B cell (primary cell): ENCODE measurements at regions not wholly inside any gene's neighbourhood (a gene's known extent, or its start where the extent isn't known, plus 50 kb on each side); places are given as distances from the start of the nearest gene placed in this dataset.

Experiments
- ATAC-seq: fragments of 200-7000 bp; cut with Tn5 transposase; one replicate; pipeline ENCODE4 v1.10.0; 2021; ENCODE audit warnings: low read depth, mild to moderate bottlenecking, moderate number of reproducible peaks, moderate library complexity
- CTCF ChIA-PET: fragments of 350-600 bp; sonication (Branson Sonifier 250); formaldehyde crosslinking; loops from one replicate; lab custom pipeline; 2021; ENCODE audit warnings: antibody characterized with exemption, inconsistent platforms; lab: Charles Lee
- POLR2A ChIA-PET: fragments of 350-600 bp; sonication (Branson Sonifier 250); formaldehyde crosslinking; loops from one replicate; lab custom pipeline; 2021; ENCODE audit warnings: antibody characterized with exemption; lab: Charles Lee
- DNase-seq: peaks from one replicate; pipeline ENCODE4 v3.0.0; 2013
- H2AFZ ChIP-seq: 2 replicates; pipeline ENCODE4 v1.6.1; 2012; ENCODE audit warnings: mild to moderate bottlenecking, low read depth, low read length; ENCODE audit not compliant: insufficient read depth, poor library complexity, severe bottlenecking
- H3K27ac ChIP-seq, 2 donors: 1 replicate in 1 of 2; 2 replicates in 1 of 2; pipeline ENCODE4 v1.5.1; 2012 to 2013; ENCODE audit warnings: low read length in 2 of 2, mild to moderate bottlenecking in 2 of 2, moderate library complexity in 1 of 2
- H3K27me3 ChIP-seq, 4 experiments: fragments of 200-600 bp in 1 of 4; sonication (generic) in 1 of 4; replicated peaks in 1 of 4; 1 replicate in 2 of 4; 2 replicates in 2 of 4; pipeline versions ENCODE4 v1.6.1 to v1.7.0; 2013 to 2016; ENCODE audit warnings: low read length in 3 of 4, mild to moderate bottlenecking in 2 of 4, mixed read lengths in 1 of 4, moderate library complexity in 1 of 4; ENCODE audit not compliant: insufficient read depth in 4 of 4, control insufficient read depth in 3 of 4; ENCODE audit errors: control extremely low read depth in 1 of 4
- H3K36me3 ChIP-seq, 2 experiments: replicated peaks in 1 of 2; 1 replicate in 1 of 2; 2 replicates in 1 of 2; pipeline versions ENCODE4 v1.6.1 to v1.7.1; 2013; ENCODE audit warnings: low read length in 1 of 2; ENCODE audit not compliant: insufficient read depth in 2 of 2, control insufficient read depth in 1 of 2; ENCODE audit errors: control extremely low read depth in 1 of 2, extremely low read depth in 1 of 2
- H3K4me1 ChIP-seq, 2 donors: fragments of 200-600 bp in 1 of 2; sonication (generic) in 1 of 2; 1 replicate in 1 of 2; 2 replicates in 1 of 2; pipeline versions ENCODE4 v1.5.1 to v1.6.1; 2013 to 2017; ENCODE audit warnings: low read length in 2 of 2; ENCODE audit not compliant: control insufficient read depth in 2 of 2, insufficient read depth in 2 of 2
- H3K4me2 ChIP-seq: replicated peaks from 2 replicates; pipeline ENCODE3; 2012; ENCODE audit warnings: mild to moderate bottlenecking, low read depth, low read length; ENCODE audit not compliant: poor library complexity, severe bottlenecking
- H3K4me3 ChIP-seq, 5 experiments: fragments of 200-600 bp in 1 of 5; sonication (generic) in 1 of 5; 1 replicate in 3 of 5; 2 replicates in 2 of 5; pipeline versions ENCODE4 v1.5.1 to v1.7.0; 2011 to 2016; ENCODE audit warnings: low read length in 4 of 5, mild to moderate bottlenecking in 4 of 5, low read depth in 2 of 5, control low read depth in 1 of 5, moderate library complexity in 1 of 5; ENCODE audit not compliant: insufficient read depth in 1 of 5; ENCODE audit errors: control extremely low read depth in 1 of 5, extremely low read depth in 1 of 5
- H3K79me2 ChIP-seq: fragments of 200-600 bp; sonication (generic); one replicate; pipeline ENCODE4 v1.6.0; 2016; ENCODE audit warnings: low read length; ENCODE audit not compliant: control insufficient read depth, insufficient read depth
- H3K9ac ChIP-seq: fragments of 200-600 bp; sonication (generic); 2 replicates; pipeline ENCODE4 v1.6.1; 2017; ENCODE audit warnings: mild to moderate bottlenecking, low read length, moderate library complexity
- H3K9me3 ChIP-seq, 3 donors: one replicate each; pipeline versions ENCODE4 v1.6.1 to v1.7.1; 2013; ENCODE audit warnings: low read length in 2 of 3; ENCODE audit not compliant: control insufficient read depth in 2 of 3, insufficient read depth in 1 of 3; ENCODE audit errors: control extremely low read depth in 1 of 3
- H4K20me1 ChIP-seq: 2 replicates; pipeline ENCODE4 v1.6.0; 2012; ENCODE audit warnings: mild to moderate bottlenecking, low read length; ENCODE audit not compliant: insufficient read depth, control insufficient read depth, poor library complexity, severe bottlenecking
- H3K27ac Mint-ChIP-seq: one replicate; pipeline ENCODE4 v1.8.0; 2021; ENCODE audit warnings: mixed read lengths
- H3K27me3 Mint-ChIP-seq: one replicate; pipeline ENCODE4 v1.8.0; 2021; ENCODE audit warnings: mixed read lengths
- H3K4me1 Mint-ChIP-seq: one replicate; pipeline ENCODE4 v1.8.0; 2021; ENCODE audit warnings: mixed read lengths
- H3K4me3 Mint-ChIP-seq: one replicate; pipeline ENCODE4 v1.8.0; 2021; ENCODE audit warnings: mixed read lengths
- H3K9me3 Mint-ChIP-seq: one replicate; pipeline ENCODE4 v1.8.0; 2022; ENCODE audit warnings: mixed read lengths; ENCODE audit not compliant: insufficient read depth
- CTCF ChIP-seq: fragments of 200-600 bp; IDR thresholded peaks from one replicate; pipeline ENCODE4 v1.8.0; 2022; ENCODE audit warnings: antibody characterized with exemption, mild to moderate bottlenecking
- EZH2 ChIP-seq: IDR thresholded peaks from 2 replicates; pipeline ENCODE4 v1.6.1; 2012; ENCODE audit warnings: borderline replicate concordance, low read depth, mild to moderate bottlenecking, moderate library complexity, low read length; ENCODE audit not compliant: insufficient read depth, poor library complexity, severe bottlenecking
- WGBS: methylation state at CpG from one replicate; pipeline ENCODE4 v1.1.5; 2013; ENCODE audit warnings: missing lambda C conversion rate; ENCODE audit not compliant: insufficient coverage; 5-methylcytosine and 5-hydroxymethylcytosine counted together
- intact Hi-C: fragments of 100-400 bp; cut with micrococcal nuclease; formaldehyde crosslinking; loops from one replicate; pipeline ENCODE4 v1.10.0; 2022

GRCh38 chr5:42985129-42986037 lies 54.7 kb downstream of the ANXA2R start:
- Mint-ChIP-seq H3K4me1 (peaks cover 34% of the 10 kb centered on the region), H3K4me3 (no peak overlapping the region), H3K27me3 (no peaks in the 10 kb centered on the region), H3K9me3 (no peaks in the 10 kb centered on the region), H3K27ac (no peak overlapping the region)
- no peaks in the 10 kb centered on the region for H3K27me3 ChIP-seq
- no peak overlapping the region for H2AFZ ChIP-seq
- peaks cover 31% of the 10 kb centered on the region for H3K79me2 ChIP-seq
- WGBS: no CpG with 5 or more reads among the region's 2 CpGs
- H3K27ac ChIP-seq: no peak overlapping the region
- DNase-seq (no peak), ATAC-seq (no peak)
- no peak overlapping the region for H3K4me3 ChIP-seq
- no peak overlapping the region for H3K9ac ChIP-seq
- CTCF ChIA-PET: no interaction called here
- peaks cover 12 to 15% of the 10 kb centered on the region in 2 donors for H3K4me1 ChIP-seq
- no peaks in the 10 kb centered on the region for H4K20me1 ChIP-seq
- peaks cover 0 to 4% (median 0%) of the 10 kb centered on the region in 3 donors for H3K9me3 ChIP-seq
- POLR2A ChIA-PET: no interaction called here
- H3K36me3 ChIP-seq: peaks cover 2 to 7% of the 10 kb centered on the region in 2 experiments
- intact Hi-C loops: no loop called here
- TF ChIP-seq EZH2 (no peak), CTCF (no peak)
- no peak overlapping the region for H3K4me2 ChIP-seq

GRCh38 chr5:42984307-42984706 lies 55.8 kb downstream of the ANXA2R start:
- POLR2A ChIA-PET: no interaction called here
- intact Hi-C loops: no loop called here
- Histone ChIP-seq H3K27ac (no peak overlapping the region), H3K79me2 (peaks cover 20% of the 10 kb centered on the region), H3K9ac (no peak overlapping the region), H3K9me3 (peaks cover 0 to 9% (median 0%) of the 10 kb centered on the region in 3 donors), H3K36me3 (peaks cover 2 to 7% of the 10 kb centered on the region in 2 experiments), H3K4me1 (peaks cover 3 to 6% of the 10 kb centered on the region in 2 donors), H3K4me2 (no peak overlapping the region), H3K4me3 (no peak overlapping the region), H3K27me3 (no peaks in the 10 kb centered on the region), H4K20me1 (no peaks in the 10 kb centered on the region), H2AFZ (no peak overlapping the region)
- DNase-seq (no peak), ATAC-seq (no peak)
- no peaks in the 10 kb centered on the region for H3K9me3 Mint-ChIP-seq
- peaks cover 25% of the 10 kb centered on the region for H3K4me1 Mint-ChIP-seq
- H3K27me3 Mint-ChIP-seq: no peaks in the 10 kb centered on the region
- no peak overlapping the region for H3K4me3 Mint-ChIP-seq
- TF ChIP-seq EZH2 (no peak), CTCF (no peak)
- H3K27ac Mint-ChIP-seq: no peak overlapping the region
- CTCF ChIA-PET: interaction anchor here (2.3 kb wide), 1 partner anchor 35 kb away, joined by 5 read pairs; no protein-coding TSS in a partner anchor
